Mesendoderm (in vitro differentiated cells): ENCODE measurements at regions not wholly inside any gene's neighbourhood (a gene's known extent, or its start where the extent isn't known, plus 50 kb on each side); places are given as distances from the start of the nearest gene placed in this dataset.

Experiments
- DNase-seq: peaks from one replicate; pipeline ENCODE4 v3.0.0; 2013
- H2AK5ac ChIP-seq: 2 replicates; pipeline ENCODE4 v1.6.1; 2013; ENCODE audit warnings: low read length, inconsistent platforms
- H2BK120ac ChIP-seq: 2 replicates; pipeline ENCODE4 v1.6.1; 2013; ENCODE audit warnings: low read depth, mild to moderate bottlenecking, low read length, moderate library complexity, mixed read lengths
- H2BK15ac ChIP-seq: replicated peaks from 2 replicates; pipeline ENCODE4 v1.6.1; 2013; ENCODE audit warnings: low read depth, mild to moderate bottlenecking, moderate library complexity
- H2BK5ac ChIP-seq: 2 replicates; pipeline ENCODE4 v1.6.1; 2013; ENCODE audit warnings: low read length, inconsistent platforms
- H3K18ac ChIP-seq: 2 replicates; pipeline ENCODE4 v1.6.1; 2013; ENCODE audit warnings: mild to moderate bottlenecking, low read length, mixed read lengths
- H3K23ac ChIP-seq: one replicate; pipeline ENCODE4 v1.6.1; 2013; ENCODE audit warnings: low read length
- H3K27ac ChIP-seq: 2 replicates; pipeline ENCODE4 v1.5.1; 2013; ENCODE audit warnings: low read depth, mild to moderate bottlenecking, inconsistent platforms, low read length, moderate library complexity
- H3K27me3 ChIP-seq: 2 replicates; pipeline ENCODE4 v1.6.1; 2013; ENCODE audit warnings: low read length, control low read depth, mild to moderate bottlenecking, inconsistent platforms; ENCODE audit not compliant: insufficient read depth, poor library complexity
- H3K36me3 ChIP-seq: 2 replicates; pipeline ENCODE4 v1.6.1; 2013; ENCODE audit warnings: low read length, inconsistent platforms; ENCODE audit not compliant: control insufficient read depth, insufficient read depth
- H3K4ac ChIP-seq: one replicate; pipeline ENCODE4 v1.6.1; 2013; ENCODE audit warnings: low read depth, mild to moderate bottlenecking, low read length, moderate library complexity
- H3K4me1 ChIP-seq: 2 replicates; pipeline ENCODE4 v1.6.1; 2013; ENCODE audit warnings: low read depth, low read length, inconsistent platforms; ENCODE audit not compliant: control insufficient read depth
- H3K4me2 ChIP-seq: 2 replicates; pipeline ENCODE4 v1.6.1; 2013; ENCODE audit warnings: low read length
- H3K4me3 ChIP-seq: 2 replicates; pipeline ENCODE4 v1.5.1; 2013; ENCODE audit warnings: mild to moderate bottlenecking, low read length
- H3K56ac ChIP-seq: one replicate; pipeline ENCODE4 v1.6.1; 2013; ENCODE audit warnings: low read length
- H3K79me1 ChIP-seq: 2 replicates; pipeline ENCODE4 v1.6.1; 2013; ENCODE audit warnings: low read length, inconsistent platforms
- H3K79me2 ChIP-seq: 2 replicates; pipeline ENCODE4 v1.6.1; 2013; ENCODE audit warnings: mild to moderate bottlenecking, low read length; ENCODE audit not compliant: control insufficient read depth, insufficient read depth
- H3K9ac ChIP-seq: 2 replicates; pipeline ENCODE4 v1.6.1; 2013; ENCODE audit warnings: low read length, inconsistent platforms
- H4K5ac ChIP-seq: one replicate; pipeline ENCODE4 v1.6.1; 2013; ENCODE audit warnings: low read length
- H4K8ac ChIP-seq: one replicate; pipeline ENCODE4 v1.6.1; 2013; ENCODE audit warnings: low read depth, mild to moderate bottlenecking, control low read depth, low read length, moderate library complexity
- WGBS: extraction: QIAGEN DNeasy Blood & Tissue Kit; methylation state at CpG from one replicate; pipeline ENCODE4 v1.1.7; 2013; ENCODE audit warnings: low lambda C conversion rate, missing lambda C conversion rate; ENCODE audit not compliant: insufficient coverage; ENCODE audit errors: extremely low coverage; 5-methylcytosine and 5-hydroxymethylcytosine counted together

- H3K4me2 ChIP-seq: no peak overlapping the region
- H3K56ac ChIP-seq: no peak overlapping the region
- H3K18ac ChIP-seq: no peak overlapping the region
- H4K5ac ChIP-seq: no peak overlapping the region
- no peak overlapping the region for H2AK5ac ChIP-seq
- H3K36me3 ChIP-seq: no peaks in the 10 kb centered on the region
- no peak overlapping the region for H4K8ac ChIP-seq
- no peak for DNase-seq
- H3K79me1 ChIP-seq: no peaks in the 10 kb centered on the region
- H3K9ac ChIP-seq: no peak overlapping the region
- no peaks in the 10 kb centered on the region for H3K27me3 ChIP-seq
- H2BK120ac ChIP-seq: no peak overlapping the region
- WGBS: no CpG with 5 or more reads among the region's 4 CpGs
- H2BK15ac ChIP-seq: no peak overlapping the region
- H3K4me1 ChIP-seq: no peaks in the 10 kb centered on the region
- no peaks in the 10 kb centered on the region for H3K79me2 ChIP-seq
- H3K4me3 ChIP-seq: no peak overlapping the region
- H3K4ac ChIP-seq: no peak overlapping the region
- no peak overlapping the region for H3K23ac ChIP-seq
- H2BK5ac ChIP-seq: no peak overlapping the region
- H3K27ac ChIP-seq: no peak overlapping the region
These were observed 356.8 kb downstream of the HDGFL1 start for GRCh38 chr6:22925920-22926789.

DNA sequence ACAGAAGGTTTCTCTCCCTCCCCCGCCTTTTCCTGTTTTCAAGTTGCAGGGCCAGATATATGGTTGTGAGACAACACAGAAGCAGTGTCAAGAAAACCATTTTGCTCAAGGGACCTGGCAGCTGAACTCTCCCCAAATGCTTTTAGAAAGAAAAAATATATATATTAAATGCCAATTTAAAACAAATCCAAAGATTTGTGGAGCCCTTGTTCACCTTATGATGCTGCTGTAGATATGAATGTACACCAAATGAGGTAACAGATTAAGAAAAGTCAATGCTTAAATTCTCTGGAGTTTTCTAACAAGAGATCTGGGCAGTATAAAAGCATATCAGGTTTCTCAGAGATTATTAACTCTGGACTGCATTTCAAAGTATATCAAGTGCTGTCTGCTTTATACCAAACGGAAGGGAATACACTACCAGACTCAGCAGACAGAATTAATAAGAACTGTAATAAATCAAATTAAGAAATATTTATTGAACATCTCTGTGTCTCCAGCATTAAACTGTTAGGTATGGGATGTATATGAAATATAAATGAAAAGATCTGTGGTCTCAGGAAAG lies 357.5 kb downstream of the HDGFL1 start:
- H2BK5ac ChIP-seq: no peak overlapping the region
- no peak overlapping the region for H3K9ac ChIP-seq
- no peak overlapping the region for H4K8ac ChIP-seq
- no peaks in the 10 kb centered on the region for H3K36me3 ChIP-seq
- H2AK5ac ChIP-seq: no peak overlapping the region
- WGBS: no CpG with 5 or more reads among the region's 2 CpGs
- DNase-seq: peak; percentile 42
- no peak overlapping the region for H3K18ac ChIP-seq
- H3K27ac ChIP-seq: no peak overlapping the region
- H3K4me1 ChIP-seq: no peaks in the 10 kb centered on the region
- no peak overlapping the region for H2BK120ac ChIP-seq
- no peak overlapping the region for H3K56ac ChIP-seq
- H3K4ac ChIP-seq: no peak overlapping the region
- H3K4me3 ChIP-seq: no peak overlapping the region
- no peak overlapping the region for H3K4me2 ChIP-seq
- H2BK15ac ChIP-seq: no peak overlapping the region
- H3K79me2 ChIP-seq: no peaks in the 10 kb centered on the region
- no peaks in the 10 kb centered on the region for H3K79me1 ChIP-seq
- no peaks in the 10 kb centered on the region for H3K27me3 ChIP-seq
- no peak overlapping the region for H4K5ac ChIP-seq
- H3K23ac ChIP-seq: no peak overlapping the region

DNA sequence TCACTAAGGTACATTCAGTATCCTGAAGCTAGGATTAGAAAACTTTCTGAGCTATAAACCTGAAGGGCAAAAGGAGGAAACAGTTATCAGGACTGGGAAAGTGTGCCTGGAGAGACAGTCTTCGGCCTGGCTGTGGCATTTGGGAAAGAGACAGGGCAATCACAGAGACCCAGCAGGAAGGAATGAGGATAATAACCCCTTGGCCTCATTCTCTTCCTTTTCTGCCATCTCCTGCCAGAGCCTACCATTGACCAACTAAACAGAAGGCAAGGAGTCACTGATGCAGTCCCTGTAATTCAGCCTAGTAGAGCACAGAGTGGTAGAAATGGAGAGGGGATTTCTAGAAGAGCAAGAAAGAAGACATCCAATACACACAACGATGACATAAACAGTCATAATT lies 359.4 kb downstream of the HDGFL1 start:
- H3K27ac ChIP-seq: no peak overlapping the region
- no peak overlapping the region for H4K8ac ChIP-seq
- no peaks in the 10 kb centered on the region for H3K27me3 ChIP-seq
- DNase-seq: peak; percentile 32
- H3K23ac ChIP-seq: no peak overlapping the region
- WGBS: no CpG with 5 or more reads among the region's 2 CpGs
- H3K79me1 ChIP-seq: no peaks in the 10 kb centered on the region
- H3K4me3 ChIP-seq: no peak overlapping the region
- no peak overlapping the region for H2BK15ac ChIP-seq
- H2AK5ac ChIP-seq: no peak overlapping the region
- H2BK120ac ChIP-seq: no peak overlapping the region
- H3K4me2 ChIP-seq: no peak overlapping the region
- no peak overlapping the region for H2BK5ac ChIP-seq
- H3K4me1 ChIP-seq: no peaks in the 10 kb centered on the region
- H3K79me2 ChIP-seq: no peaks in the 10 kb centered on the region
- H3K18ac ChIP-seq: no peak overlapping the region
- H3K36me3 ChIP-seq: no peaks in the 10 kb centered on the region
- no peak overlapping the region for H3K9ac ChIP-seq
- no peak overlapping the region for H4K5ac ChIP-seq
- H3K56ac ChIP-seq: no peak overlapping the region
- no peak overlapping the region for H3K4ac ChIP-seq

- no peak overlapping the region for H2BK5ac ChIP-seq
- no peak overlapping the region for H3K4ac ChIP-seq
- H3K23ac ChIP-seq: no peak overlapping the region
- no peak overlapping the region for H2AK5ac ChIP-seq
- no peaks in the 10 kb centered on the region for H3K27me3 ChIP-seq
- DNase-seq: no peak
- H3K56ac ChIP-seq: no peak overlapping the region
- no peak overlapping the region for H3K4me2 ChIP-seq
- H4K8ac ChIP-seq: no peak overlapping the region
- H3K79me1 ChIP-seq: no peaks in the 10 kb centered on the region
- no peaks in the 10 kb centered on the region for H3K36me3 ChIP-seq
- H3K18ac ChIP-seq: no peak overlapping the region
- no peak overlapping the region for H2BK120ac ChIP-seq
- no peak overlapping the region for H3K27ac ChIP-seq
- H4K5ac ChIP-seq: no peak overlapping the region
- H3K4me3 ChIP-seq: no peak overlapping the region
- no peak overlapping the region for H2BK15ac ChIP-seq
- no peaks in the 10 kb centered on the region for H3K79me2 ChIP-seq
- whole genome bisulfite sequencing: no CpG with 5 or more reads among the region's 4 CpGs
- H3K9ac ChIP-seq: no peak overlapping the region
- no peaks in the 10 kb centered on the region for H3K4me1 ChIP-seq
These were observed 360.1 kb downstream of the HDGFL1 start for GRCh38 chr6:22929311-22929985.

DNA sequence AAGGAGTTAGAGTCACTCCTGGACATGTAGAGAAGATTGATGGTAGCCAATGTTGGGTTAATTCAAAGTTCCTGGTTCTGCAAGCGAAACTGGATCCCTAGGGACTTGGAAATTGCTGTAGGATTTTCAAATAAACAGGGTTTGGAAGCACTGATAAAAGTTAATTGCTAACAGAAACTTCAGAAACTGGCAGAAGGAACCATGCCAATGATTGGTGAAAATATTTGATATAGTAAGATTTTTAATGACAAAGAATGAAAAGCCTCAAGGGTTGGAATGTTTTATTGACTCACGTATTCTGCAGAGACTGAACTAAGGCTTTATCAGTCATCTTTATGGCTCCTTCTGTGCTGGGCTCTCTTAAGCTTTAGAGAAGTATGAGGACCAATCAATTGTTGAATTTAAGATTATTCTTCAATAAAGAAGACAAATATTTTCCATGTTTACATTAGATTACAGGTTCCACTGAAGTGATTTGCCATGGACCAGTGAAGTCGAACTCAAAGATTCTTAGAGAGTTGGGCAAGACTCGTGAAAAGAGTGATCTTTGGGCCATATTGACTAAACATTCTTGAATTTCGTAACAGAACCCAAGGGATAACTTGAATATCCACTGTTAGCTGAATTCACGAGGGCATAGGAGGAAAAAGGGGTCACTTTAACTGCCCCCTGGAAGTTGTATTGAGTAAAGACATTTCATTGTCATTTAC lies 371.4 kb downstream of the HDGFL1 start:
- Histone ChIP-seq H2BK120ac (no peak overlapping the region), H2AK5ac (no peak overlapping the region), H3K4me1 (no peaks in the 10 kb centered on the region), H4K5ac (no peak overlapping the region), H2BK5ac (no peak overlapping the region), H3K79me1 (no peaks in the 10 kb centered on the region), H3K9ac (no peak overlapping the region), H3K4me3 (no peak overlapping the region), H3K4ac (no peak overlapping the region), H3K56ac (no peak overlapping the region), H3K36me3 (no peaks in the 10 kb centered on the region), H3K23ac (no peak overlapping the region), H2BK15ac (no peak overlapping the region), H3K27ac (no peak overlapping the region), H3K79me2 (no peaks in the 10 kb centered on the region), H3K4me2 (no peak overlapping the region), H3K27me3 (no peaks in the 10 kb centered on the region), H4K8ac (no peak overlapping the region), H3K18ac (no peak overlapping the region)
- no CpG with 5 or more reads among the region's 6 CpGs for WGBS
- no peak for DNase-seq
